Muscle of leg (tissue), 3 donors: ENCODE measurements at regions not wholly inside any gene's neighbourhood (a gene's known extent, or its start where the extent isn't known, plus 50 kb on each side); places are given as distances from the start of the nearest gene placed in this dataset.
A peak's percentile ranks its signal among the peaks of the same experiment; 100 is the strongest.
"Not testable (repeated sequence)": the region's sequence is repeated elsewhere in the genome, so short reads cannot be mapped to it uniquely, and the experiment has no call there.

Experiments
- DNase-seq: peaks from one replicate; pipeline ENCODE4 v3.0.0; 2013
- H3K27ac ChIP-seq: one replicate; pipeline ENCODE4 v1.5.1; 2013; ENCODE audit warnings: mild to moderate bottlenecking, low read length, control low read depth
- H3K27me3 ChIP-seq: one replicate; pipeline ENCODE4 v1.6.1; 2013; ENCODE audit warnings: low read length; ENCODE audit not compliant: control insufficient read depth, insufficient read depth
- H3K36me3 ChIP-seq: one replicate; pipeline ENCODE4 v1.6.1; 2013; ENCODE audit warnings: low read length; ENCODE audit not compliant: control insufficient read depth, insufficient read depth
- H3K4me1 ChIP-seq: one replicate; pipeline ENCODE4 v1.6.1; 2013; ENCODE audit warnings: low read length; ENCODE audit not compliant: control insufficient read depth, insufficient read depth
- H3K4me3 ChIP-seq: one replicate; pipeline ENCODE4 v1.5.1; 2013; ENCODE audit warnings: low read length, control low read depth
- H3K9me3 ChIP-seq: replicated peaks from 2 replicates; pipeline ENCODE4 v1.6.1; 2013; ENCODE audit warnings: low read depth, low read length; ENCODE audit not compliant: control insufficient read depth
- WGBS: methylation state at CpG from one replicate; pipeline ENCODE4 v1.1.5; 2013; ENCODE audit warnings: missing lambda C conversion rate; ENCODE audit not compliant: insufficient coverage; 5-methylcytosine and 5-hydroxymethylcytosine counted together

DNA sequence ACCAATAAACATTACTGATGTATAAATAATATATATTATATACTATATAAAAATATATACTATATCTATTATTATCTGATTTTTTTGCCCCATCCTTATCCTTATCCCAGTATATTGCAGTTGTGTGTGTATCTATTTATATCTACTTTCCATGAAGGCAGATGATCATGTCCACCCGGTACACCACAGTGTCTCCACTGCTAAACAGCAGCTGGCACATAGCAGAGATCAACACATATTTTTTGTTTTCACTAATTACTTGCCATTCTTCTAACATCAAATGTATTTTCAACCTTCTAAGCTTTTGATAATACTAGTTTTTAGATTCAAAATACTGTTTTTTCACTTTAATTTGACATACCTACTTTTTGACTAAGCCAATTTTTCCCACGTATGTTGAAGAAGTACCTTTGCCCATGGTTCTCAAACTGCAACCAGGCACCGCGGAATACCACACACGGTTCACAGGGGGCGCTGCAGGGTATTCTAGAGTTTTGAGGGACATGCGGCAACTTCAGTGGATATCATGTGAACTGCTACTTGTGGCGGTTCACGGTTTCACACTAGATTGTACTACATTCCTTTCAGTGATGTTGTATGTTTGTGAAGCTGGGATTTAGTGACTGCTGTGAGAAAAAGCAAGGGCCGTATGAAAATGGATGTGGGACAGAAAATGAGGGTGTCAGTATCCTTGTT, 182.5 kb upstream of the NPY2R start:
- H3K4me1 ChIP-seq = no peaks in the 10 kb centered on the region
- no peak overlapping the region for H3K4me3 ChIP-seq
- DNase-seq = peak; percentile 7
- WGBS = 33% methylated on average over 5 of the region's 10 CpGs
- no peaks in the 10 kb centered on the region for H3K36me3 ChIP-seq
- no peaks in the 10 kb centered on the region for H3K27me3 ChIP-seq
- no peaks in the 10 kb centered on the region for H3K9me3 ChIP-seq
- no peak overlapping the region for H3K27ac ChIP-seq

- Histone ChIP-seq H3K9me3 (no peaks in the 10 kb centered on the region), H3K27ac (no peak overlapping the region), H3K4me3 (no peak overlapping the region), H3K36me3 (no peaks in the 10 kb centered on the region), H3K4me1 (no peaks in the 10 kb centered on the region), H3K27me3 (no peaks in the 10 kb centered on the region)
- DNase-seq = no peak
- WGBS = 87% methylated on average over 3 of the region's 6 CpGs
These were observed 181.7 kb upstream of the NPY2R start for GRCh38 chr4:155026715-155027114.

DNA sequence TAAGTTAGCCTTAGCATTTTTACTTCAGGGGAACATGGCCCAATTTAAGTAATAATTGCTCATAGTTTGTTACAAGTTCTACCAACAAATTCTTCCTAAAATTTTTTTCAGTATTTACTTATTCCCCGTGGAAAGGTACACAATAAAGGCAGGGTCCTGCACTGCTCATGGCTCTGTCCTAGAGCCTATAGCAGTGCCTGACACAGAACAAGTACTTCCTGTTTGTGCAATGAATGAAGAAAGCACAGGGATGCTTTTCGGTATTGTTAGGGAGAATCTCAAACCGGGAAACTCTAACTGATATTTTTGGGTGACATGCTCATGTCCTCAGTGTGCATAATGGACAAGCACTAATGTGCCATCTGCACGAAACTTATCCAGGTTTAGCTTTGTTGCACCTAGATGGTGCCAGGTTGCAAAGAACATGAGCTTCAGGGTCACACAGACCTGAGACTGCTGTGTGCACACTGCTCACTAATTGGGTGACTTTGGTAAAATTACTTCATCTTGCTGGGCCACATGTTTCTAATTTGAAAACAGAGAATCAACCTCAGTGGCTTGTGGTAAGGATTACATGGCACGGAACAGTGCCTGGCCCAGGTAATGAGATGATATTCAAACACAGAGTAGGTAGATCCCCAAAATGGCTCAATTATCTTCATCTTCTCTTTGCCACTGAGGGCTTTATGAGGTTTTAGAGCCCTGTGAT, 175.8 kb upstream of the NPY2R start:
- 70% methylated on average over 3 of the region's 5 CpGs for WGBS
- H3K27me3 ChIP-seq = no peaks in the 10 kb centered on the region

GRCh38 chr4:155033604-155034003, 174.8 kb upstream of the NPY2R start:
- Histone ChIP-seq H3K9me3 (no peaks in the 10 kb centered on the region), H3K4me1 (no peaks in the 10 kb centered on the region), H3K4me3 (no peak overlapping the region), H3K27ac (no peak overlapping the region), H3K36me3 (no peaks in the 10 kb centered on the region), H3K27me3 (no peaks in the 10 kb centered on the region)
- 58% methylated on average over 4 of the region's 4 CpGs for WGBS
- no peak for DNase-seq

More for the DNA sequence above, 175.8 kb upstream of the NPY2R start:
- Histone ChIP-seq H3K27ac (no peak overlapping the region), H3K36me3 (no peaks in the 10 kb centered on the region), H3K9me3 (no peaks in the 10 kb centered on the region), H3K4me1 (no peaks in the 10 kb centered on the region), H3K4me3 (no peak overlapping the region)
- no peak for DNase-seq

- H3K9me3 ChIP-seq = no peaks in the 10 kb centered on the region
- no CpG with 5 or more reads among the region's 1 CpG for WGBS
- no peaks in the 10 kb centered on the region for H3K27me3 ChIP-seq
- H3K4me3 ChIP-seq = no peak overlapping the region
- no peaks in the 10 kb centered on the region for H3K4me1 ChIP-seq
- no peak overlapping the region for H3K27ac ChIP-seq
- H3K36me3 ChIP-seq = no peaks in the 10 kb centered on the region
- DNase-seq = no peak
These were observed 171.4 kb upstream of the NPY2R start for GRCh38 chr4:155037031-155037430.

- Histone ChIP-seq H3K27ac (no peak overlapping the region), H3K36me3 (no peaks in the 10 kb centered on the region), H3K9me3 (no peaks in the 10 kb centered on the region), H3K4me3 (no peak overlapping the region), H3K27me3 (no peaks in the 10 kb centered on the region), H3K4me1 (no peaks in the 10 kb centered on the region)
- no CpG with 5 or more reads among the region's 1 CpG for WGBS
- no peak for DNase-seq
These were observed 170.0 kb upstream of the NPY2R start for GRCh38 chr4:155038459-155038858.

DNA sequence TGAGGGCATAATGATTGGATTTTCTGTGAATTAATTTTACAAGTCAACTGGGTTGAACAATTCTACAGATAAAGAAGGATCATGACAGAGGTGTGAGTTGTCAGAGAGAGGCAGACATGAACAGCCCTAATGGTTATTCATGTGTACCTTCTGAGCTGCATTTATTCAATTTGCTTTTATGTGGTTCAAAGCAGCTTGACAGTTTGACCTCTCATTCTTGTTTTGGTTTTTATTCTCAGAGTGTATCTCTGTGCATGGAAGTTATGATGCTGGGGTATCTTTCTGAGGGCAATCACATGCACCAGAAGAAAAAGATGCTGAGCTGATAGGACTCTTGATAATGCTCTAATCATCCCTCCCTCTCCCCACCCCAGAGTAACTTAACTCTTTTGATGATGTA, 169.3 kb upstream of the NPY2R start:
- no peak overlapping the region for H3K4me3 ChIP-seq
- H3K27ac ChIP-seq = no peak overlapping the region
- no peaks in the 10 kb centered on the region for H3K36me3 ChIP-seq
- no peaks in the 10 kb centered on the region for H3K27me3 ChIP-seq
- H3K4me1 ChIP-seq = no peaks in the 10 kb centered on the region
- H3K9me3 ChIP-seq = no peaks in the 10 kb centered on the region
- no peak for DNase-seq

DNA sequence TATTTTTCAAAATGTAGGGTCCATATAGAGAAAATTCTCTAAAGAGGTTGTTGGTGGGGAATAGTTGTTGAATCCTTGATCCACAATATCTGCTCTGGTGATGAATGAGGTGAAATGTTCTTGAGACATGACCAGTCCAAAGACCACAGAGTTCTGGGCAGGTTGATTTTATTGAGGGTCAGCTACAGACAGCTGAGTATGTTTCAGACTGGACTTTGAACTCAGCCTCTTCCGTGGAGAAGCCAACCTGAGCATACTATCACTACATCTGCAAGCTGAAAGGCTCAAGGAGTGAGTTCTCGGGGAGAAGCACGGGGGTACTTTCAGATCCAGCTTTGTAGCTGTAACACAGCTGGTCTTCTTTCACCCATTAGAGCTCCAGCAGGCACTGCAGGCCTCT, 168.4 kb upstream of the NPY2R start:
- Histone ChIP-seq H3K4me1 (no peaks in the 10 kb centered on the region), H3K9me3 (no peaks in the 10 kb centered on the region), H3K27me3 (no peaks in the 10 kb centered on the region), H3K27ac (no peak overlapping the region), H3K4me3 (no peak overlapping the region), H3K36me3 (no peaks in the 10 kb centered on the region)
- 88% methylated on average over 3 of the region's 3 CpGs for WGBS
- no peak for DNase-seq

DNA sequence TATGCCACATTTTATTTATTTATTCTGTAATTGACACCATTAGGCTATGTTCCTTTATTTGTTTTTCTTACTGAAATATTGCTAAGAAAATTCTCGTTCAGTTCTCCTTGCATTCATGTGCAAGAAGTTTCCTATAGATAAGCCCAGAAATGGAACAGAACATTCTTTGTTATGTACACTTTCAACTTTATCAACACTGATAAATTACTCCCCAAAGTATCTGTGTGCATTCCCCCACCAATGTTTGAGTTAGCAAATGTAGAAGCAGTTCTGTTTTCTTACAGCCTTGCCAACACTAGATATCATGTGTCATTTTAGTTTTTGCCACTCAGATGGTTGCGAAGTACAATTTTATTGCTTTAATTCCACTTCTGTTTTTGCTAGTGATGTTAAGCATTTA, 166.4 kb upstream of the NPY2R start:
- no CpG with 5 or more reads among the region's 2 CpGs for WGBS
- Histone ChIP-seq H3K27ac (no peak overlapping the region), H3K4me1 (no peaks in the 10 kb centered on the region), H3K36me3 (no peaks in the 10 kb centered on the region), H3K27me3 (no peaks in the 10 kb centered on the region), H3K4me3 (no peak overlapping the region), H3K9me3 (no peaks in the 10 kb centered on the region)
- no peak for DNase-seq

DNA sequence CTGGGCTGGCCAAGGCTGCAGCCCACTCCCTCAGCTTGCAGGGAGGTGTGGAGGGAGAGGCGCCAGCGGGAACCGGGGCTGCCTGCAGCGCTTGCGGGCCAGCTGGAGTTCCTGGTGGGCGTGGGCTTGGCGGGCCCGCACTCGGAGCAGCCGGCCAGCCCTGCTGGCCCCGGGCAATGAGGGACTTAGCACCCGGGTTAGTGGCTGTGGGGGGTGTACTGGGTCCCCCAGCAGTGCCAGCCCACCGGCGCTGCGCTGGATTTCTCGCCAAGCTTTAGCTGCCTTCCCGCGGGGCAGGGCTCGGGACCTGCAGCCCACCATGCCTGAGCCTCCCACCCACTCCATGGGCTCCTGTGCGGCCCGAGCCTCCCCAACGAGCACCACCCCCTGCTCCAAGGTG, 164.2 kb upstream of the NPY2R start:
- H3K36me3 ChIP-seq, H3K4me3 ChIP-seq, H3K9me3 ChIP-seq, H3K27ac ChIP-seq, H3K4me1 ChIP-seq, DNase-seq, H3K27me3 ChIP-seq: not testable (repeated sequence)
- WGBS = 95% methylated on average over 11 of the region's 22 CpGs
